Endothelial cell of umbilical vein (primary cell): ENCODE measurements at regions not wholly inside any gene's neighbourhood (a gene's known extent, or its start where the extent isn't known, plus 50 kb on each side); places are given as distances from the start of the nearest gene placed in this dataset.

Experiments
- BruUV-seq: library from RNA; stranded (reverse); fragments of 400-500 nt; replicated peaks from 2 replicates; lab custom pipeline; 2021; lab: Mats Ljungman, UMichigan
- CTCF ChIA-PET: fragments of 300-600, 350-600 bp; sonication (Branson Sonifier 250); formaldehyde crosslinking; loops from one replicate; lab custom pipeline; 2021; ENCODE audit warnings: antibody characterized with exemption, inconsistent platforms; lab: Charles Lee
- POLR2A ChIA-PET: fragments of 300-600, 350-600 bp; sonication (Branson Sonifier 250); formaldehyde crosslinking; loops from one replicate; lab custom pipeline; 2021; ENCODE audit warnings: antibody characterized with exemption, inconsistent platforms; lab: Charles Lee
- DNase-seq: peaks from one replicate; pipeline ENCODE4 v3.0.0-alpha.2; 2011; ENCODE audit warnings: low read depth, low spot score
- FAIRE-seq: peaks from 2 replicates; lab custom pipeline; 2011; peaks lifted over from hg19 to GRCh38; lab: Jason Lieb, UNC
- H2AFZ ChIP-seq: 2 replicates; pipeline ENCODE4 v1.6.0; 2012; ENCODE audit warnings: low read depth, low read length, control low read depth, inconsistent platforms
- H3K27ac ChIP-seq: 2 replicates; pipeline ENCODE4 v1.5.1; 2011; ENCODE audit warnings: low read depth, mild to moderate bottlenecking, control low read depth, low read length, moderate library complexity; ENCODE audit not compliant: insufficient read depth
- H3K27me3 ChIP-seq, 2 experiments: 2 replicates each; pipeline versions ENCODE4 v1.6.0 to v1.6.1; 2011; ENCODE audit warnings: low read length in 2 of 2, mixed read lengths in 1 of 2; ENCODE audit not compliant: control insufficient read depth in 2 of 2, insufficient read depth in 2 of 2
- H3K36me3 ChIP-seq, 2 experiments: 2 replicates in 1 of 2; 3 replicates in 1 of 2; pipeline ENCODE4 v1.5.1; 2011; ENCODE audit warnings: low read length in 2 of 2, mild to moderate bottlenecking in 1 of 2, moderate library complexity in 1 of 2; ENCODE audit not compliant: control insufficient read depth in 2 of 2, insufficient read depth in 2 of 2; ENCODE audit errors: extremely low read depth in 1 of 2
- H3K4me1 ChIP-seq: 3 replicates; pipeline ENCODE4 v1.5.1; 2011; ENCODE audit warnings: mild to moderate bottlenecking, low read length; ENCODE audit not compliant: control insufficient read depth, insufficient read depth; ENCODE audit errors: extremely low read depth
- H3K4me2 ChIP-seq: 2 replicates; pipeline ENCODE4 v1.6.1; 2011; ENCODE audit warnings: low read length, control low read depth, mixed read lengths; ENCODE audit not compliant: insufficient read depth
- H3K4me3 ChIP-seq, 3 experiments: fragments of 200-600 bp in 1 of 3; sonication (generic), shearing (Covaris generic) in 1 of 3; replicated peaks in 1 of 3; 2 replicates each; pipeline ENCODE4 v1.5.1; 2011 to 2016; ENCODE audit warnings: control low read depth in 3 of 3, low read length in 3 of 3, mild to moderate bottlenecking in 2 of 3, inconsistent platforms in 1 of 3, low read depth in 1 of 3, moderate library complexity in 1 of 3; ENCODE audit not compliant: insufficient read depth in 1 of 3
- H3K79me2 ChIP-seq: 2 replicates; pipeline ENCODE4 v1.6.0; 2012; ENCODE audit warnings: low read length, inconsistent platforms; ENCODE audit not compliant: control insufficient read depth, insufficient read depth
- H3K9ac ChIP-seq: replicated peaks from 2 replicates; pipeline ENCODE3; 2011; ENCODE audit warnings: low read length, control low read depth; ENCODE audit not compliant: insufficient read depth; ENCODE audit errors: extremely low read depth
- H3K9me1 ChIP-seq: replicated peaks from 3 replicates; pipeline ENCODE4 v1.6.0; 2011; ENCODE audit warnings: mild to moderate bottlenecking, low read length; ENCODE audit not compliant: control insufficient read depth, insufficient read depth; ENCODE audit errors: extremely low read depth
- H3K9me3 ChIP-seq: replicated peaks from 2 replicates; pipeline ENCODE4 v1.5.1; 2012; ENCODE audit warnings: low read length, inconsistent platforms; ENCODE audit not compliant: control insufficient read depth, insufficient read depth
- H4K20me1 ChIP-seq: replicated peaks from 2 replicates; pipeline ENCODE3; 2011; ENCODE audit warnings: mild to moderate bottlenecking, low read length; ENCODE audit not compliant: control insufficient read depth, insufficient read depth; ENCODE audit errors: extremely low read depth
- EZH2 ChIP-seq: IDR thresholded peaks from 2 replicates; pipeline ENCODE4 v1.6.1; 2012; ENCODE audit warnings: borderline replicate concordance, low read depth, mild to moderate bottlenecking, moderate library complexity, low read length, inconsistent platforms; ENCODE audit not compliant: severe bottlenecking
- FOS ChIP-seq: IDR thresholded peaks from 2 replicates; pipeline ENCODE4 v1.6.1; 2011; ENCODE audit warnings: mild to moderate bottlenecking, low read length, moderate library complexity, borderline replicate concordance; ENCODE audit not compliant: insufficient read depth
- GATA2 ChIP-seq: IDR thresholded peaks from 2 replicates; pipeline ENCODE4 v1.7.0; 2011; ENCODE audit warnings: low read depth, mild to moderate bottlenecking, moderate library complexity, mixed read lengths, low read length; ENCODE audit not compliant: insufficient read length, insufficient read depth
- JUN ChIP-seq: IDR thresholded peaks from 2 replicates; pipeline ENCODE4 v1.6.1; 2011; ENCODE audit warnings: borderline replicate concordance, low read depth; ENCODE audit not compliant: insufficient read length, insufficient read depth
- MAX ChIP-seq: IDR thresholded peaks from 2 replicates; pipeline ENCODE4 v1.6.1; 2011; ENCODE audit not compliant: insufficient read depth, insufficient read length
- MYC ChIP-seq: IDR thresholded peaks from one replicate; pipeline ENCODE4 v1.6.1; 2011; ENCODE audit warnings: mild to moderate bottlenecking, low read depth, low read length
- POLR2A ChIP-seq: IDR thresholded peaks from 2 replicates; pipeline ENCODE4 v1.6.1; 2012; ENCODE audit warnings: low read depth, mild to moderate bottlenecking, control low read depth, low read length
- POLR2AphosphoS5 ChIP-seq: IDR thresholded peaks from 2 replicates; pipeline ENCODE4 v1.6.1; 2012; ENCODE audit warnings: low read depth, mild to moderate bottlenecking, control low read depth, low read length, moderate library complexity; ENCODE audit not compliant: insufficient read depth
- dilution Hi-C: fragments of 300-500 bp; cut with MboI; formaldehyde crosslinking; loops from one replicate; pipeline ENCODE4 v1.15.0; 2019; ENCODE audit warnings: low sequenced_read_pairs; ENCODE audit not compliant: extremely low pct_ligation_motif_present
- intact Hi-C: fragments of 100-400 bp; cut with micrococcal nuclease; formaldehyde crosslinking; loops from one replicate; pipeline ENCODE4 v1.10.0; 2022
- TF ChIP-seq, protein P1 (sequence below), 2 donors: IDR thresholded peaks; 1 replicate in 1 of 2; 2 replicates in 1 of 2; pipeline ENCODE4 v1.5.1; 2011; ENCODE audit warnings: low read length in 2 of 2, mild to moderate bottlenecking in 2 of 2, moderate library complexity in 2 of 2, control low read depth in 1 of 2, inconsistent platforms in 1 of 2, low read depth in 1 of 2; ENCODE audit not compliant: insufficient read depth in 1 of 2; ENCODE audit errors: extremely low read depth in 1 of 2

DNA sequence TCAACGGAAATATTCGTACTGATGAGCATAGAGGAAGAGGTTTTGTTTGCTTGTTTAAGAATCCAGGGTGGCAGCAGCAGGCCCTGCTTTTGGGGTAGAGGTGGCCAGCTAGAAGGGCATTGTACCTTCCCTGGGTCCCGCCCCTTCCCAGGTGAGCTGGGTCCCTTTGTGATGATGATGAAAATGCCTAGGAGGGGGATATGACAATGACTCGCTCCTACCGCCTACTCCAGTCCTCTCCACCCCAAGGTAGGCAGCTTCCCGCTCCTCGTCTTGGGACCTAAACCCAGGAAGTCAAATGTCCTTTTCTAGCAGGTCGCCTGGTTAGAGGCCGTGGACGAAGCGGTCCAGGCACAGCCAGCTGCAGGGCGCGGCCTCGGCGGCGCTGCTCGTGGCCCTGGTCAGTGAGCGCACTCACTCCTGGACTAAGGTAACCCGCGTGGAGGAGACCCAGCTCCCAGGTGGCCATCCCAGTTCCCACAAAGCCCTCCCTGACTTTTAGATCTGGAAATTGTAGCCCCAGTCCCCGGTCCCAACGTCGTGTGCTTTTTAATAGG lies 141.4 kb downstream of the LSMEM1 start:
- H3K27ac ChIP-seq, result no peak overlapping the region
- no peaks in the 10 kb centered on the region for H3K36me3 ChIP-seq
- dilution Hi-C loops, result no loop called here
- CTCF ChIA-PET, result no interaction called here
- no peak overlapping the region for H3K9ac ChIP-seq
- H3K4me3 ChIP-seq, result no peak overlapping the region
- H3K27me3 ChIP-seq, result peaks cover 0 to 2% of the 10 kb centered on the region in 2 experiments
- no peaks in the 10 kb centered on the region for H3K9me1 ChIP-seq
- H3K79me2 ChIP-seq, result no peaks in the 10 kb centered on the region
- H3K4me1 ChIP-seq, result no peaks in the 10 kb centered on the region
- H4K20me1 ChIP-seq, result no peaks in the 10 kb centered on the region
- H2AFZ ChIP-seq, result no peak overlapping the region
- no peak for TF ChIP-seq POLR2AphosphoS5
- TF ChIP-seq, protein P1, sequence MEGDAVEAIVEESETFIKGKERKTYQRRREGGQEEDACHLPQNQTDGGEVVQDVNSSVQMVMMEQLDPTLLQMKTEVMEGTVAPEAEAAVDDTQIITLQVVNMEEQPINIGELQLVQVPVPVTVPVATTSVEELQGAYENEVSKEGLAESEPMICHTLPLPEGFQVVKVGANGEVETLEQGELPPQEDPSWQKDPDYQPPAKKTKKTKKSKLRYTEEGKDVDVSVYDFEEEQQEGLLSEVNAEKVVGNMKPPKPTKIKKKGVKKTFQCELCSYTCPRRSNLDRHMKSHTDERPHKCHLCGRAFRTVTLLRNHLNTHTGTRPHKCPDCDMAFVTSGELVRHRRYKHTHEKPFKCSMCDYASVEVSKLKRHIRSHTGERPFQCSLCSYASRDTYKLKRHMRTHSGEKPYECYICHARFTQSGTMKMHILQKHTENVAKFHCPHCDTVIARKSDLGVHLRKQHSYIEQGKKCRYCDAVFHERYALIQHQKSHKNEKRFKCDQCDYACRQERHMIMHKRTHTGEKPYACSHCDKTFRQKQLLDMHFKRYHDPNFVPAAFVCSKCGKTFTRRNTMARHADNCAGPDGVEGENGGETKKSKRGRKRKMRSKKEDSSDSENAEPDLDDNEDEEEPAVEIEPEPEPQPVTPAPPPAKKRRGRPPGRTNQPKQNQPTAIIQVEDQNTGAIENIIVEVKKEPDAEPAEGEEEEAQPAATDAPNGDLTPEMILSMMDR (IDR thresholded peaks at IDR 0.05; ENCODE audit: extremely low read depth in 1 of 2, insufficient read depth in 1 of 2, low read depth in 1 of 2, low read length in 2 of 2), result no peak
- no peak for TF ChIP-seq JUN
- DNase-seq (no peak), FAIRE-seq (no peak)
- BruUV-seq, result no TSS peak
- POLR2A ChIA-PET, result no interaction called here
- intact Hi-C loops, result no loop called here
- H3K4me2 ChIP-seq, result no peak overlapping the region
- H3K9me3 ChIP-seq, result no peaks in the 10 kb centered on the region

GRCh38 chr7:112624416-112624815 lies 143.6 kb downstream of the LSMEM1 start:
- H4K20me1 ChIP-seq, result no peaks in the 10 kb centered on the region
- intact Hi-C loops, result no loop called here
- no peak overlapping the region for H3K9ac ChIP-seq
- no peak overlapping the region for H3K27ac ChIP-seq
- TF ChIP-seq FOS (no peak), POLR2AphosphoS5 (no peak), POLR2A (no peak), GATA2 (no peak), EZH2 (no peak), MYC (no peak), MAX (no peak), JUN (no peak)
- TF ChIP-seq, protein P1 (IDR thresholded peaks at IDR 0.05; ENCODE audit: extremely low read depth in 1 of 2, insufficient read depth in 1 of 2, low read depth in 1 of 2, low read length in 2 of 2), result no peak
- peaks cover 4% of the 10 kb centered on the region for H3K4me1 ChIP-seq
- dilution Hi-C loops, result no loop called here
- no peak overlapping the region for H2AFZ ChIP-seq
- H3K79me2 ChIP-seq, result no peaks in the 10 kb centered on the region
- no peaks in the 10 kb centered on the region for H3K36me3 ChIP-seq
- DNase-seq, result no peak
- H3K9me1 ChIP-seq, result no peaks in the 10 kb centered on the region
- CTCF ChIA-PET, result interaction anchor here (0.7 to 1.2 kb wide), 2 partner anchors 9 to 15 kb away, joined by 3 read pairs; no protein-coding TSS in a partner anchor
- FAIRE-seq, result no peak
- BruUV-seq, result no TSS peak
- no peaks in the 10 kb centered on the region for H3K9me3 ChIP-seq
- H3K4me2 ChIP-seq, result no peak overlapping the region
- no peaks in the 10 kb centered on the region for H3K27me3 ChIP-seq
- H3K4me3 ChIP-seq, result no peak overlapping the region
- POLR2A ChIA-PET, result no interaction called here
